ENCODE measurements at regions not wholly inside any gene's neighbourhood (a gene's known extent, or its start where the extent isn't known, plus 50 kb on each side); places are given as distances from the start of the nearest gene placed in this dataset.
A peak's percentile ranks its signal among the peaks of the same experiment; 100 is the strongest.

DNA sequence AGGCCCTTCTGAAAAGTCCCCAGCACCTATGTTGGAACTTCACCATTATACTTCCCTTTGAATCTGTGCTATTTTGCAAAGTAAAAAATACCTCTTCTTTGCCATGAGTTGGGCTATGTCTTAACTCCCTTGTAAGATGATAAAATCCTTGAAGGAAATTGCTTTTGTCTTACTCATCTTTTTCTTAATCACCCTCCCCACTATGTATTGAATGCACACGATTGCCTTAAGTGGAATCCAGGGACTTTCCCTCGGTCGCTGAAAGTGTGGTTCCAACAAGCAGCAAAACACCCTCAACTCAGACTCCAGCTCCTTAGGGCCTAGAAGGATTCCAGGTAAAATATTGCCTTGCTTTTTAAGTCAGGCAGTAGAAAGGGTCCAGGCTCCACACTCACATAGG, 173.2 kb upstream of the ARL4C start:
- Histone ChIP-seq H3K27ac (ENCODE audit: low read length, poor library complexity, severe bottlenecking) (peak overlapping the region; percentile 42), H3K36me3 (ENCODE audit: control insufficient read depth in 1 of 2, insufficient read depth in 2 of 2, low read depth in 1 of 2, low read length in 2 of 2) (no peaks in the 10 kb centered on the region), H2AFZ (ENCODE audit: low read depth, low read length) (no peak overlapping the region), H2BK5ac (ENCODE audit: low read depth, low read length, poor library complexity, severe bottlenecking) (no peak overlapping the region), H3K14ac (ENCODE audit: low read length in 2 of 2) (no peak overlapping the region), H3K27me3 (ENCODE audit: control insufficient read depth in 1 of 2, insufficient read depth in 1 of 2, low read length in 2 of 2) (no peaks in the 10 kb centered on the region), H4K91ac (ENCODE audit: low read length) (no peak overlapping the region), H3K4me1 (ENCODE audit: control insufficient read depth, insufficient read depth, low read depth, low read length) (peaks cover 19% of the 10 kb centered on the region), H2AK5ac (ENCODE audit: low read length, severe bottlenecking) (peak overlapping the region; percentile 93), H4K8ac (ENCODE audit: low read length) (no peak overlapping the region), H3K9ac (ENCODE audit: low read length) (no peak overlapping the region), H3K79me1 (replicated peaks; ENCODE audit: low read length, poor library complexity, severe bottlenecking) (no peaks in the 10 kb centered on the region), H2BK15ac (ENCODE audit: low read depth, poor library complexity, severe bottlenecking) (no peak overlapping the region), H2BK12ac (ENCODE audit: low read length in 2 of 2) (no peak overlapping the region), H3K4me2 (ENCODE audit: low read length, poor library complexity, severe bottlenecking) (no peak overlapping the region), H3K4ac (ENCODE audit: low read depth in 1 of 2, low read length in 2 of 2) (no peak overlapping the region), H3K4me3 (ENCODE audit: insufficient read depth in 1 of 2, low read depth in 1 of 2, low read length in 2 of 2) (no peak overlapping the region), H2BK120ac (ENCODE audit: low read depth, low read length) (no peak overlapping the region), H3K23ac (ENCODE audit: low read length in 2 of 2) (no peak overlapping the region), H3K18ac (ENCODE audit: low read depth in 1 of 2, low read length in 2 of 2) (no peak overlapping the region), H3K9me3 (ENCODE audit: control insufficient read depth, low read length) (peaks cover 3% of the 10 kb centered on the region)
- 4% methylated on average over 3 of the region's 3 CpGs for WGBS
- DNase-seq: peak; percentile 86

DNA sequence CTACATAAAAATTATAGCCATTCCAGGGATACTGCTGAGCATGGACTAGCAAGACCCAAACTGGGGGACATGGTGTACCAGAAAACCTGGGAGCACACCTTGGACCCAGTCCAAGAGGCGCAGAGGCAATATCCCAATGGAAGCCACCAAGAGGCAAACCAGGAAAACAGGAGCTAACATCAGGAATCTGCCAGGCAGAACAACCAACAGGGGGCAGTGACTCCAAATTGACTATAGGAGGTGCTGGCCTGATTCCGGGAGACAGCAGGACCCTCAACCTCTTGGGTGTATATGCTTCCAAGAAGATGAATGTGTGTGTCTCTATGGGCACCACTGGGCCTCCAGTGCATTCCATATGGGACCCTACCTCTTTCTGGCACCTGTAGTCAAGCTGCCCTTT, 172.7 kb upstream of the ARL4C start:
- Histone ChIP-seq H3K23ac (ENCODE audit: low read length in 2 of 2) (no peak overlapping the region), H3K79me1 (replicated peaks; ENCODE audit: low read length, poor library complexity, severe bottlenecking) (no peaks in the 10 kb centered on the region), H3K4ac (ENCODE audit: low read depth in 1 of 2, low read length in 2 of 2) (no peak overlapping the region), H3K14ac (ENCODE audit: low read length in 2 of 2) (no peak overlapping the region), H3K27ac (ENCODE audit: low read length, poor library complexity, severe bottlenecking) (peak overlapping the region; percentile 35), H3K27me3 (ENCODE audit: control insufficient read depth in 1 of 2, insufficient read depth in 1 of 2, low read length in 2 of 2) (no peaks in the 10 kb centered on the region), H4K91ac (ENCODE audit: low read length) (peak overlapping the region; percentile 64), H3K4me2 (ENCODE audit: low read length, poor library complexity, severe bottlenecking) (no peak overlapping the region), H3K18ac (ENCODE audit: low read depth in 1 of 2, low read length in 2 of 2) (peak overlapping the region; percentile 16 to 61), H2BK15ac (ENCODE audit: low read depth, poor library complexity, severe bottlenecking) (peak overlapping the region; percentile 68), H3K36me3 (ENCODE audit: control insufficient read depth in 1 of 2, insufficient read depth in 2 of 2, low read depth in 1 of 2, low read length in 2 of 2) (no peaks in the 10 kb centered on the region), H3K9me3 (ENCODE audit: control insufficient read depth, low read length) (peaks cover 7% of the 10 kb centered on the region), H2AFZ (ENCODE audit: low read depth, low read length) (no peak overlapping the region), H3K9ac (ENCODE audit: low read length) (no peak overlapping the region), H2BK12ac (ENCODE audit: low read length in 2 of 2) (peak overlapping the region in 1 of 2 experiments; percentile 73), H2BK120ac (ENCODE audit: low read depth, low read length) (no peak overlapping the region), H2BK5ac (ENCODE audit: low read depth, low read length, poor library complexity, severe bottlenecking) (peak overlapping the region; percentile 14), H3K4me3 (ENCODE audit: insufficient read depth in 1 of 2, low read depth in 1 of 2, low read length in 2 of 2) (no peak overlapping the region), H2AK5ac (ENCODE audit: low read length, severe bottlenecking) (peak overlapping the region; percentile 93), H3K4me1 (ENCODE audit: control insufficient read depth, insufficient read depth, low read depth, low read length) (peaks cover 17% of the 10 kb centered on the region), H4K8ac (ENCODE audit: low read length) (peak overlapping the region; percentile 51)
- 76% methylated on average over 2 of the region's 2 CpGs for WGBS
- no peak for DNase-seq

DNA sequence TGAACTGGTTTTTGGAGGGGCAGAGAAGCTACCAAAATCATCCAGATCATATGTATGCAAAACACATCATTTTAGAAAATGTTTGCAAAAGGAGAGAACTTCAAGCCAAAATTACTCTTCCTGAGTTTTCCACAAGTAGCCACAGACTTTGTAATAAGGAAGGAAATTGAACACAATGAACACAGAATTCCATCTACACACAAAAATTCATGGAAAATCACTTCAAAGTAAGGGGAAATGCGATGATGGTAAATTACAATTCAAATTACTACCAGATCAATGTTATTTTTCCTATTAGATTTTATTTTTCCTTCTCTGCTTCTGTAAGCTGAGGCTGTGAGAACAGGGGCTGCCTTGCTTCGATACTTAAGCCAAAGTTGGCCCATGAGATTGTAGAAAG, 172.1 kb upstream of the ARL4C start:
- H3K14ac ChIP-seq (ENCODE audit: low read length in 2 of 2): no peak overlapping the region
- H3K27ac ChIP-seq (ENCODE audit: low read length, poor library complexity, severe bottlenecking): no peak overlapping the region
- peak overlapping the region in 1 of 2 experiments; percentile 73 for H2BK12ac ChIP-seq (ENCODE audit: low read length in 2 of 2)
- H3K4me3 ChIP-seq (ENCODE audit: insufficient read depth in 1 of 2, low read depth in 1 of 2, low read length in 2 of 2): no peak overlapping the region
- 100% methylated on average over 1 of the region's 2 CpGs for WGBS
- H2AFZ ChIP-seq (ENCODE audit: low read depth, low read length): no peak overlapping the region
- no peak overlapping the region for H2BK15ac ChIP-seq (ENCODE audit: low read depth, poor library complexity, severe bottlenecking)
- H3K4me2 ChIP-seq (ENCODE audit: low read length, poor library complexity, severe bottlenecking): no peak overlapping the region
- no peak overlapping the region for H4K8ac ChIP-seq (ENCODE audit: low read length)
- no peaks in the 10 kb centered on the region for H3K79me1 ChIP-seq (replicated peaks; ENCODE audit: low read length, poor library complexity, severe bottlenecking)
- no peak overlapping the region for H2BK5ac ChIP-seq (ENCODE audit: low read depth, low read length, poor library complexity, severe bottlenecking)
- H3K36me3 ChIP-seq (ENCODE audit: control insufficient read depth in 1 of 2, insufficient read depth in 2 of 2, low read depth in 1 of 2, low read length in 2 of 2): no peaks in the 10 kb centered on the region
- H2BK120ac ChIP-seq (ENCODE audit: low read depth, low read length): no peak overlapping the region
- H3K9ac ChIP-seq (ENCODE audit: low read length): no peak overlapping the region
- no peak overlapping the region for H4K91ac ChIP-seq (ENCODE audit: low read length)
- H3K23ac ChIP-seq (ENCODE audit: low read length in 2 of 2): no peak overlapping the region
- H3K18ac ChIP-seq (ENCODE audit: low read depth in 1 of 2, low read length in 2 of 2): no peak overlapping the region
- no peak overlapping the region for H3K4ac ChIP-seq (ENCODE audit: low read depth in 1 of 2, low read length in 2 of 2)
- peaks cover 10% of the 10 kb centered on the region for H3K9me3 ChIP-seq (ENCODE audit: control insufficient read depth, low read length)
- no peaks in the 10 kb centered on the region for H3K27me3 ChIP-seq (ENCODE audit: control insufficient read depth in 1 of 2, insufficient read depth in 1 of 2, low read length in 2 of 2)
- peak overlapping the region; percentile 93 for H2AK5ac ChIP-seq (ENCODE audit: low read length, severe bottlenecking)
- H3K4me1 ChIP-seq (ENCODE audit: control insufficient read depth, insufficient read depth, low read depth, low read length): peaks cover 16% of the 10 kb centered on the region
- DNase-seq: no peak

DNA sequence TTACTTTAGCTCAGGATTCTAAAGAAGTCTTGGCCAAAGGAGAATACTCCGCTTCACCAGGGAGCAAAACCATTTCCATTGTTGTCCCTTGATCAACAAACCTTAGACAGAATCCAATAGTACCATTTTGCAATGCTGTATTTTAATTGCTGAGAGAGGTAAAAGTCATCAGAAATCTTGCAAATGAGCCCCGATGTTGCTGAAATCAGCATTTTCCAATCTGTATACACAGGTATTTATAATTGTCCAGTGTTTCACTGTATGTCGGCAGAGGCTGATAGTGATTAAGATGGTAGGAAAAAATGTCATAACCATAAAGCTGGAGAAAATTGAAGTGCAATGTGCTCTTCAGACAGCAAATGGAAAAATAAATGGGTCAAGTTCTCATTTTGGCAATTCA, 170.0 kb upstream of the ARL4C start:
- no peak overlapping the region for H2AFZ ChIP-seq (ENCODE audit: low read depth, low read length)
- no peak overlapping the region for H2BK120ac ChIP-seq (ENCODE audit: low read depth, low read length)
- H3K9me3 ChIP-seq (ENCODE audit: control insufficient read depth, low read length): peaks cover 18% of the 10 kb centered on the region
- no peak overlapping the region for H2BK15ac ChIP-seq (ENCODE audit: low read depth, poor library complexity, severe bottlenecking)
- H3K36me3 ChIP-seq (ENCODE audit: control insufficient read depth in 1 of 2, insufficient read depth in 2 of 2, low read depth in 1 of 2, low read length in 2 of 2): no peaks in the 10 kb centered on the region
- H2AK5ac ChIP-seq (ENCODE audit: low read length, severe bottlenecking): no peak overlapping the region
- no peak overlapping the region for H2BK5ac ChIP-seq (ENCODE audit: low read depth, low read length, poor library complexity, severe bottlenecking)
- H3K27me3 ChIP-seq (ENCODE audit: control insufficient read depth in 1 of 2, insufficient read depth in 1 of 2, low read length in 2 of 2): no peaks in the 10 kb centered on the region
- H3K4me1 ChIP-seq (ENCODE audit: control insufficient read depth, insufficient read depth, low read depth, low read length): peaks cover 13% of the 10 kb centered on the region
- H3K14ac ChIP-seq (ENCODE audit: low read length in 2 of 2): no peak overlapping the region
- H2BK12ac ChIP-seq (ENCODE audit: low read length in 2 of 2): no peak overlapping the region
- H3K27ac ChIP-seq (ENCODE audit: low read length, poor library complexity, severe bottlenecking): no peak overlapping the region
- H3K79me1 ChIP-seq (replicated peaks; ENCODE audit: low read length, poor library complexity, severe bottlenecking): no peaks in the 10 kb centered on the region
- H3K4me2 ChIP-seq (ENCODE audit: low read length, poor library complexity, severe bottlenecking): no peak overlapping the region
- no peak overlapping the region for H3K4ac ChIP-seq (ENCODE audit: low read depth in 1 of 2, low read length in 2 of 2)
- H3K9ac ChIP-seq (ENCODE audit: low read length): no peak overlapping the region
- H3K18ac ChIP-seq (ENCODE audit: low read depth in 1 of 2, low read length in 2 of 2): no peak overlapping the region
- no peak for DNase-seq
- WGBS: 99% methylated on average over 2 of the region's 3 CpGs
- no peak overlapping the region for H4K8ac ChIP-seq (ENCODE audit: low read length)
- no peak overlapping the region for H3K4me3 ChIP-seq (ENCODE audit: insufficient read depth in 1 of 2, low read depth in 1 of 2, low read length in 2 of 2)
- no peak overlapping the region for H3K23ac ChIP-seq (ENCODE audit: low read length in 2 of 2)
- no peak overlapping the region for H4K91ac ChIP-seq (ENCODE audit: low read length)

Measured in mesenchymal stem cell (in vitro differentiated cells and primary cell).